Right lung (tissue), 2 donors: ENCODE measurements at regions not wholly inside any gene's neighbourhood (a gene's known extent, or its start where the extent isn't known, plus 50 kb on each side); places are given as distances from the start of the nearest gene placed in this dataset.
A peak's percentile ranks its signal among the peaks of the same experiment; 100 is the strongest.

Experiments
- DNase-seq, 2 donors: peaks; one replicate each; pipeline ENCODE4 v3.0.0-alpha.2; 2013

DNA sequence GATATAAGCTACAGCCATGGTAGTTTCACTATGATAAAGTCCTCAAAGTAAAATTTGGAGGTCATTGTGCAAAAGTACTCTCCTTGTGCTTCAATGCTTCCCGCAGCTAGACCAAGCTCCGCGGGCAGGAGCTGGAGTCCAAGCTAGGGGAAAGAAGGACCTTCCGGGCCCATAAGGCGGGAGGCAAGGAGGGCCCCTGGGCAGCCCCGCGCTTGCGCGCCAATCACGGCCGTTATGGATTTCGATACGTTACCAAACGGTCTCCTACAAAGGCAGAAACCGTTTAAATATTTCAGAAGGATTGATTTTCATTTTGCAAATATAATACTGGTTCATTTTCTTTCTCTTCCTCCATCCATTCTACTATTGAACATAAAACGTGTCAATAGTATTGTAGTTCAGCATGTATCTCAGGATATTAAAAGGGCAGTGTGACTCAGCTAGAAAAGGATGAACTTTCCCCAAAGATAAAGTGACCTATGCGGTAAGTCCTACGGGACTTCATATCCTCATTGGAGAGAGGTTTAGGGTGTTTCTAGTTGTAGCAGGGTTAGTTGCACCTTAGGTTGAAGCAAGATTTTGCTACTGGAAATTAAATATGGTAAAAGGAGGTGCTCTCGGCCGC is 128.0 kb downstream of the KIF20B start:
- no peak for DNase-seq

DNA sequence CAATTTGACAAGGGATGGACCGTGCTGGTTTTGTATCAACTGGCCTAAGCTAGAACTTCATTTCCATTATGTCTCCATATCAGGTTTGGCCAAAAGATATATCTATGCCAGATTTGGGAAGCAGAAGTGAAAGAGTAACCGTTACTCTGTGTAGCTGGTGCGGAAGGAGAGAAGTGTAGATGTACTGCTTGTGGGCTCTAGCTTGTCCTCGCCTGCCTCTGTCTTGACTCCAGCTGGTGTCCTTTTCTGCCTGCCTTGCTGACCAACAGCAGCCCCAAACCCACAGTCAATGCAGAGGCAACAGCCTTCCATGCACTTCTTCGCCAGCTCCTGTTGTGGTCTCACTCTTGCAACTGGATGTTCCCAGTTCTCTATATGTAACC is 128.5 kb downstream of the KIF20B start:
- no peak for DNase-seq

DNA sequence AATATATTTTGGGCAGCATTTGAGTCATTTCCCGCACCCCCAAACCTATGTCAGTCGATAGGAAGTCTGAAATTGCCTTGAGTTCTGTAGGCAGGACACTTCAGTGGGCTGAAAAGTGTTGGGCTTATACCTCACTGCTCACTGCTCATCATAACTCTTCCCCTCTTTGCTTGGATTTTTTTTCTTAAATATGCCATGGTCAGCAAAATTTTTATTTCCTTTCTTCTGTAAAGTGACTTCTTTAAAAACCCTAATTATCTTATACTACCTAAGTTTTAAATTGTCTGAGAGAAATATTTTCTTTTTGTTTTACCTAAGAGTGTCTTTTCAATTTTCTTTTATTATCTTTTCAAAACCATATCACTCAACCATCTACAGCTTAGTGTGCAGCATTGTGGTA is 129.2 kb downstream of the KIF20B start:
- DNase-seq = no peak

DNA sequence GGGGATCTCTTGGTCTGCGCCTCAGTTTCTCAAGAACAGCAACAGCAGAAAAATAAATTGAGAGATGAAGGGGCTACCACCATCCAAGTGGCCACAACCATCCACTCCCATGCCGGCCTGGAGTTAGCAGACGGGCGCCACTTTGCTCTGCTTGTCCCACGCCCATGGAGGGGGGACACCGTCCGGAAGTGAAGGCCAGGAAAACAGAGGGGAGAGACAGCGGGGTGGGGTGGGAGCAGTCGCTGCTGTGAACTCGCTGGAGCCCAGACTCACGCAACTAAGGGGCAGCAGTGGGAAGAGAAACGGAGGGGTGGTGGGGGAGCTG is 135.4 kb downstream of the KIF20B start:
- no peak for DNase-seq

DNA sequence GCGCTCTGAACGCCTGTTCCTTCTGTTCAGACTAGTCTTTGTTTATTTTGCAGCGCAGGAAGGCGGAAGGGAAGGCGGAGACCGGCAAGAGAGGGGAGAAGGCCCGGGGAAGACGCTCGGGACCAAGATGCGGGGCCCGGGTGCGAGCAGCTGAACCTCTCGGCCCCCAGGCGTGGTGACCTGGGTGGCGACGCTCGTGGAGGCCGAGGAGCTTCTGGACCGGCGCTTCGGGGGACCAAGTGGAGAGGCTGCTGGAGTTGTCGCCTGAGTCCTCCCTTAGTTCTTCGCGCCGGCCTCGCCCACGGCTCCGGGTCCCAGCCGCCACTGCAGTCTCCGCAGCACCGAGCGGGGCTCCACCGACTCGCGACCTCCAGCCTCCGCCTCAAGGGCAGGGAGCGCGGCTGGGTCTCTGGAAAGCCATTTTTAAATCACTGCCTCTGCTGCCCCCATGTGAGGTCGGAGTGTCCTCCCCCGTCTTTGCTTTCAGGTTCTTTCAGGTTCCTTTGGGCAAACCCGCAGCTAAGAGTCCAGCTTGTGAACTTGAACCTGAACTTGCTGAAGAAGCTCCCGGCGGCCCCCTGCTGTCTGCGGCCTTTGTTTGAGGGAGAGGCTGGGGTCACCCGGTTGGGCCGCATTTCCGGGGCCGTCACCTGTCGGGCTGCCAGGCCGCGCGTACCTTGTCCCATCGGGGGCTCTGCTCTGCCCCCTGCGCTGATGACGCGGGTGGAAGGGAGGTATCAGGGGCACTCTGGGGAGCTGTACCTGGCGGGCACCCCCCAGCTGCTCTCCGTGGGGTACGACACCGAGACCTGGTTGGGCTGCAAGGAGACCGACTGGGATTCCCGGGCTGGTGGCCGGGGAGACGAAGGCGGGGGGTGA is 136.0 kb downstream of the KIF20B start:
- peak; percentile 57 to 62 for DNase-seq

DNA sequence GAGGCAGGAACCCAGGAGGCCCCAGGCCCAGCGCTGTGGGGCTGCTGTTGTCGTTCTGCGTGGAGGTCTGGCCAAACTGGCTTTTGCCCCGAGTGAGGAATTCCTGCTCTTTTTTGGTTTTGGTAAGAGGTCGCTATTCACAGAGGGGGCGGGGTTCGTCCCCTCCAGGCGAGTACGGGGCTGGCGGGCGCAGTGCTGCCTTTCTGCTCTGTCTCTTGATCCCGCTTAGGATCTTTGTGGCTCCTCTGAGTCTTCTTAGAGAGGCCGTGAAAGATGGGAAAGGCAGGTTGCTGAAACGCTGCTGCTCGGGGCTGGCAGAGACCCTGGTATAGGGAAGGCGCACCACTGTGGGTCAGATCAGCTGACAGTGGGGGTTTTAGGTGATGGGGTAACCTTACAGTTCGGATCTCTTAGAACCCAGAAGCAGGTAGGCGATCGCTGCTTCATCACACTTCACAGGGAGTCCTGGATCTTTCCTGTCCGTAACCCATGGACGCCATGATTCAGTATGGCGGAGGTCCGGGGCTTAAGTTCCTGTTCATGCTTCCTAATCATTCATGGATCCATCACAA is 136.7 kb downstream of the KIF20B start:
- DNase-seq = peak in 1 of 2 donors; percentile 35

DNA sequence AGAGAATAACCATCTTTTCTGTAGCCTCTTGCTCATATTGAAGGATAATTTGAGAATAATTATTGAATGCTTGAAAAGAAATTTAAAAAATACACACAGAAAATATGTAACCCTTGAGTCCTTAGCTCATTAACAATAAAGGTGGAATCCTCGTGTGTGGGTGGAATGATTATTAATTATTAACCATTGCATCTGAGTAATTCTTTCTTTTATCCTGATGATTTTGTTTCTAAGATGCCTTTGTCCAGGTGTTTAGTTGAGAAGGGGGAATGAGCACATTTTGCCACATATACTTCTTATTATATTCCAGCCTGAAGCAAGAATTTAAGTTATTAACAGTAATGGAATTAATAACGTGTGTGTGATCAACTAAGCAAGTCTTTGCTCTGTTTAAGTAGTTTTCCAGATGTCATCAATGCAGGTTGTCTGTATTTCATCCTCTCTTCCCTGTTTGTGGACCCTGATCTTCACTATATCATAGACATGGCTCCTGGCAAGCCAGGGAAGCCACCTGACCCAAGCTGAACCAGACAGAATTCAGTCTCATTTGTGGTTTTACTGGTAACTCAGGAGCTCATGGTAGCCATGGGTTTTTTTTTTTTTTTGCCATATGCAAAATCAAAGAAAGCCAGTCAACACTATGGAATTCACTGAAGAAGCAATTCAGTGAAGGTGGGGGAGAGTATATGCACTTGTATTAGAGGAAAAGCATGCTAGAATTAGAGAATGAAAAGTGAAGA is 144.3 kb downstream of the KIF20B start:
- no peak for DNase-seq

DNA sequence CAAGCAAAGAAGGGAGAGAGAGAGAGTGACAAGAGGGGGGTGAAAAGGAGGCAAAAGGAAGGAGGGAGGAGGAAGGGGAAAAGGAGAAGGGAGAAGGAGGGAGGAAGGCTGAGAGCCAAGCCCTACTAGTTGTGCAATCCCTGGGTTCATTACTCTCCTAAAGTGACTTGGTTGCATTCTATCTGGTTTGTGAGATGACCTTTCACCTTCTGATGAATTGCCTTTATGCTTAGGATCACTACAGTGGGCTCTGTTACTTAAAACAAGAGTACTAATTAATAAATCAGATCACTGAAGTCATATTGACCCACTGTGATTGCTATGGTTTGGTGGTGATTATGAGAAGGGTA is 144.9 kb downstream of the KIF20B start:
- no peak for DNase-seq

DNA sequence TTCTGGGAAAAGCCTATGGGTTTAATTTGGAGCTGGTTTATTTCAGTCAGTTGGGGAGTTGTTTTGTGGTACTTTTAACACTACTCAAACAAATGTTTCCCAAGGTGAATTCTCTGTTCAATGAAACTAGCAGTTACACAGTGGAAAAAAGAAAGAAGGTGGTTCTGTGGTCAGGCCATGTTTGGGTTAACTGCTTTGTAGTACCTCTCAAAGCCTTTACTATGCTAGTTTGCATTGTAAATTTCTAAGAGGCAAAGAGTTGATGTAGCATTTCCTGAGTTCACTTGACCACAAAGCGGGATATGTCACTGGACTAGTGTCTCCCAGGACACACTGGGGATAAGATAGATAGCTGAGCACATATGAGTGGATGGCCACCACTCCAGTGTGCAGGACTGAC is 145.4 kb downstream of the KIF20B start:
- no peak for DNase-seq

DNA sequence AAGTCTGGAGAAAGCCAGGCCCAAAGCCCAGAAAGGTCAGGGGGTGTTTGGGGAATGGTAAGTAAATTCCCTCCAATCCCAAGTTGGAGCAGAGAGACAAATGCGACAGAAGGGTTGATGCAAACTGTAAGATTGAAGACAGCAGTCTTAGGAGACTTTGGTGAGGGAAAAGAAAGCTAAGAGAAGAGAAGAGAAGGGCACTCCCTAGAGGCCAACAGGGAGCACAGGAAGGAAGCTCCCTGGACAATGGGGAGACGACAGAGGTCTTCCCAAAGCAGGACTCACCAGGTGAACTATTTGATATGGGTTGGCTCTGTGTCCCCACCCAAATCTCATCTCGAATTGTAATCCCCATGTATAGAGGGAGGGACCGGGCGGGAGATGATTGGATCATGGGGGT is 151.5 kb downstream of the KIF20B start:
- no peak for DNase-seq

DNA sequence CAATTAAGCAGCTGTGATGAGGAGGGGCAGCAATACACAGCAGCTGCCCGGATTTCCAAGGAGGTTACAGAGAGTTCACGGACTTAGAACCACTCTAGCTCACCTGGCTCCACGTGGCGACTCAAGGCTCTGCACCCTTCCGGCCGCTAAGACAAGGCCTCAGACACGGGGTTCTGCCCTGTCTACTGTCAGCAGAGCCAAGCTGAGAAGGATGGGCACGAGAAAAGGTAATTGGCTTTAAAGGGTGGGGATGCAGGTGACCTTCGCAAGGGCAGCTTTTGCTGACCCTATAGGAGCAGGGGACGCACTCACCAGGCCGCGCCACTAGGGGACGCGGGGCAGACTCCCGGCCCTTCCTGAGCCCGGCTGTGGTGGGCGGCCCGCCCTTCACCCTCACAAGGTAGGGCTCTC is 152.4 kb downstream of the KIF20B start:
- no peak for DNase-seq

DNA sequence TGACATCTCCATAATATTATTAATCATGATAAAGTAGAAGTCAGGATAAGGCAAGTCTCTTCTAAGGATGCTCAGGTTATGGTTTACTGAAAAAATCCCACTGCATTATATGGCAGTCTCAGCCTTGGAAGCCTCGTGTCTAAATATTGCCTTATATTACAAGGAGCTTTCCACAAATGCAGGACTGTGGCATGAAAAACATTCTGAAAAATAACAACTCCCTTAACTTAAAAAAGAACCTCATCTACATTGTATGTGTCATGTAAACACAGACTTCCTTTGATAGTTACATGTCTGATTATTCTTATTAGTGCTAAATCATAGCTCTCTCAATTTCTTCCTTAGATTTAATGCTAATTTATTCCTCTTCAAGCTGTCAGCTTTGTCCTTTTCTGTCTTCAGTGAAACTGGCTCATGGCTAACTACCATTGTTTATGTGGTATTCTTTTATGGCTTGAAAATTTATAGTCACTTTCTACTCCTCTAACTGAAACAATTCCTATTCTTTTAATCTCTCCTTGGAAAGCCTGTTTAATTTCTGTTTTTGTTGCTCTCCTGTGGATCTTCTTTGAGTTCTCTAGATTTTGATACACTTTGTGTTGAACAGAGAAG is 156.1 kb downstream of the KIF20B start:
- DNase-seq = no peak

DNA sequence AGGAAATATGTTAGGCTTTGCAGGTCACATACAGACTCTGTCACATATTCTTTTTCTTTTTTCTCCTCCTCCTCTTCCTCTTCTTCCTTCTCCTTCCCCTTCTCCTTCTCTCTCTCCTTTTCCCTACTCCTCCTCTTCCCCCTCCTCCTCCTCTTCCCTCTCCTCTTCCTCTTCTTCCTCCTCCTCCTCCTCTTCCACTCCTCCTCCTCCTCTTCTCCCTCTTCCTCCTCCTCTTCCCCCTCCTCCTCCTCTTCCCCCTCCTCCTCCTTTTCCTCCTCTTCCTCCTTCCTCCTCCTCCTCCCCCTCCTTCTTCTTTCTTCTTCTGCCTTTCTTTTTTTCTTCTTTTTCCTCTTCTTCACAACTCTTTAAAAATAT is 159.8 kb downstream of the KIF20B start:
- no peak for DNase-seq

DNA sequence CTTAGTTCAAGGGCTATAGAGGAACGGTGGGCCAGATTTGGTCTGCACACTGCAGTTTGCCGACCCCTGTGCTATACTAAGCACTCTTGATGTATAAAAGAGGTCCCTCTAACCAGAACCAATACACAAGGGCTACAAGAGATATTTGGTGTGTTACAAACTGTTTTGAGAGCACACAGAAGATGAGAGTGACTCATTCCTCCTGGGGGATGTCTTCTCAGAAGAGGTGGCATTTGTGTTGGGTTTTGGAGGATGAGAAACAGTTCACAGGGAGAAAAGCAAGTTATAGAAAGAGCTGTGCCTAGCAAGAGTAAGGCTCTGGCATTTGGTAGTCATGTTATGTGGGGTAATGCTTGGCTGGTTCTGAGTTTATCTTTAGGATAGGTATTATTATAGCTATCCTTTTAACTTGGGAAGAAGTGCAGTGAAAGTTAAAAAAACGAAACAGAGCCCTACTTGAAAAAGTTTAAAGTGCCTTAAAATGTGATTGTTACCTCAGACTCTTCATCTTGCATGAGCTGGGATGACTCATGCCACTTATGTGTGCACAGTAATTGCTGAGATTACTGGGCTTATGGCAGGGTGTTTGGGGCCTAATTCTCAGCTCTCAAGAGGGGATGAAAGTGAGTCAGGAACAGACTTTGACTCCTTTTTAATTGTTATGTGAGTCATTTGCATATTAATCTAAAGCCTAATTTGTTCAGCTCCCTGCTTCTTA is 160.4 kb downstream of the KIF20B start:
- DNase-seq = no peak

DNA sequence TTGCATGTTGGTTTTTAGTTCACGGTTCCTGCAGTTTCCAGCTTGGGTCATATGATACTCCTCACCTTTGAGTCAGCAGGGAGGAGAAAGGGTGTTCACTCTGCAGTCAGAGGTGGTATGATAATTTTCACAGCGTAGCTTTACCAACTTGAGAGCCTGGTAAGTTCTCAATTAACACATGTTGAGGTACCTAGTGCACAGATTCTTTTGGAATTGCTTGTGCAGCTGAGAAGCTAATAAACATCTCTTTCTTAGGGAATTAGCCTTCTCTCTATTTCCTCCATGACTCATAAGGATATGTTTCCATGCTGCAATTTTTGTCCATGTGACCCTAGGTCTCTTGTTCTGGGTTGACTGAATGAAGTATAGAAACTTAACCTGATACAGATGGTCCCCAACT is 166.6 kb downstream of the KIF20B start:
- DNase-seq = no peak

DNA sequence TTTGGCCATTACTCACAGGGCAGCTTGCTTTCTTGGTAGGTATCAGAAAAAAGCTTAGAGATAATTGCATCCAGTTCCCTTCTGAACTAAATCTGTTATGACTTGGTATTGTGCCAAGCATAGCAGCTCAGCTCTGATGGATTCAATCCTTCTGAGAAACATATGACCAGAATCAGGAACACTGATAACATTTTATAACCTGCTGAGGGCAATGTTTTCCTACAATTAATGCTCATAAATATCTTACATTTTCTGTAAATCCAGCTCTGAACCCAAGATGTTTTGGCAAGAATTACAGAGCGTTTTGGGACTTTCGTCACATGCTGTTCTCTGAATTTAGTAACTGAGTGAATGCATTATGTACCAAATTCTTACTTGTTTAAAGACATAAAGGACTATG is 167.8 kb downstream of the KIF20B start:
- DNase-seq = peak; percentile 29 to 46

DNA sequence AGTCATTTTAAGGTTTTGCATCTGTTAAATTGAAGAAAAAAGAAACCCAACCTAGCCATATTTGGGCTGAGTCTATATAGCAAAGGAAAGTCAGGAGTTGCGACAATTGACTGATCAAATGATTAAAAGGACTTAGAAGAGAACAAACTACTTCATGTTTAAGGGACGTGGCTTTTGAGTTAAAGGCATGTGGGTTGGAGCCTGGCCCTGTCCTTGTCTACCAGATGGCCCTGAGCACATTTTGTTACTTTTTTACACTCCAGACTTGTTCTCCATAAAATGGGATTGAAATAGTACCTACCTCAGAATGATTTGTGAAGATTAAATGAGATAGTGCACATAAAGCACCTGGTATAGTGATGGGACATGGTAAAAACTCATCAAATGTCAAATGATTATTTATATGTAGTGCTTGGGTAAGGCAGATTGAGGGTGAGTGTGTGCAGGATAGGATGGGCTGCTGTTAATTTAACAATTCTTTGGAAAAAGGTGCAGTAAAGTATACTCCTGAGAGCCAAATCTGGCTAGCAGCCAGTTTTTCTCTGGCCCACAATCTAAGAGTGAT is 168.3 kb downstream of the KIF20B start:
- DNase-seq = no peak

DNA sequence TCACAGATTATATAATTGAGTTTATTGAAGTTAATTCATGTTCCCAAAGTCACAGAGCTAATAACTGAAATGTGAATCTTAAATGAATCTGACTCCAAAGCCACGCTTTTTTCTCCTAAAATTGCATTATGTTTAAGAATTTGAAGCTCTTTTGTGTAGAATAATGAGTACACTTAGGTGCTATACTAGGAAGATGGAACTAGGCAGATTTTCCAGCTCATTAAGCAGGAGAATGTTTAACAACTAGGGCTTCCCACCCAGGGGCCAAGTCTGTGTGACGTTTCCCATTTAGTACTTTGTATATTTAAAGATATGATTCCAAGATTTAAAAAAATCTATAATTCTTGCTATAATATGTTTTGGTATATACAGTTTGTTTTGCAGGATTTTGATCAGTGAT is 169.5 kb downstream of the KIF20B start:
- no peak for DNase-seq

DNA sequence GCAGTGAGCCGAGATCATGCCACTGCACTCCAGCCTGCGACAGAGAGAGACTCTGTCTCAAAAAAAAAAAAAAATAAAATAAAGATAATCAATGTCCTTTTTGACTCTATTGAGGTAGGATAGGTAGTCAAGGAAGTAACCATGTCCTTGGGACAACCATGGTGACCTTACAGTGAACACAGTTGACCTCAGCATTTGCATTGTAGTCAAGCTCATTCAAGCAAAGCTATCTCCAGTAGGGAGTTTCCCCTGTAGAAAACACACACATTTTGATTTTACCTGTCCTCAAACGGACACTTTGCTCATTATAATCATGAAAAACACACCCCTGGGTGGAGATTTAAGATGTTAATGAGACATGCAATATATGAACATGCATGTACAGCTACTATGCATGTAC is 171.7 kb downstream of the KIF20B start:
- DNase-seq = no peak

DNA sequence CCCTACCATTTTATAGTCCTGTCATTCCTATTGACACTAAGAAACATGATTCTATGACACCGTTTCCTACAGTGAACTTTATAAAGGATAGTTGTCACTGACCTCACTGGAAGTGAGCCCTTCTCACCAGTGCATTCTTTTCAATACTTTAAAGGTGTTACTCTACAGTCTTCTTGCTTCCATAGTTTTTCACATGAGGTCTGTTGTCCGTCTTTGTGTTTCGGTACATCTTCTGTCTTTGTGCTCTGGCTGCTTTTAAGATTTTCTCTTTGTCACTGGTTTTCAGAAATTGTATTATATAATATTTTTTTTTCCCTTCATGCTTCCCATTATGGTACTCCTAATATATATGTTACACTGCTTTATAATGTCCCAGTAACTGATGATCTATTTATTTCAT is 174.2 kb downstream of the KIF20B start:
- no peak for DNase-seq

DNA sequence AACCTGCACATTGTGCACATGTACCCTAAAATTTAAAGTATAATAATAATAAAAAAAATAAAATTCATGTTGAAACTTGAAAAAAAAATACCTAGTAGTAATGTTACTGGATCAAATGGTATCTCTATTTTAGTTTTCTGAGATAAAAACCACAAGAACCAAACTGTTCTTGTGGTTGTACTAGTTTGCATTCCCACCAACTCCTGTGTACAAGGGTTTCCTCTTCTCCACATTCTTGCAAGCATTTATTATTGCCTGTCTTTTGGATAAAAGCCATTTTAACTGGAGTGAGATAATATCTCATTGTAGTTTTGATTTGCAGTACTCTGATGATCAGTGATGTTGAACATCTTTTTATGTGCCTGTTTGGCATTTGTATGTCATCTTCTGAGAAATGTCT is 177.7 kb downstream of the KIF20B start:
- no peak for DNase-seq
